ENCODE measurements at regions not wholly inside any gene's neighbourhood (a gene's known extent, or its start where the extent isn't known, plus 50 kb on each side); places are given as distances from the start of the nearest gene placed in this dataset.

- no peak overlapping the region for H3K4me2 ChIP-seq (ENCODE audit: low read length)
- H3K4me1 ChIP-seq = no peaks in the 10 kb centered on the region
- no peaks in the 10 kb centered on the region for H3K79me2 ChIP-seq
- H3K4me3 ChIP-seq (ENCODE audit: low read depth, low read length) = no peak overlapping the region
- H3K27ac ChIP-seq = no peak overlapping the region
- H2AFZ ChIP-seq = no peak overlapping the region
- no peaks in the 10 kb centered on the region for H3K9me3 ChIP-seq (ENCODE audit: control insufficient read depth, low read length)
- H3K36me3 ChIP-seq (ENCODE audit: control insufficient read depth, insufficient read depth, low read length) = no peaks in the 10 kb centered on the region
- peak; percentile 54 for TF ChIP-seq CTCF (IDR thresholded peaks at IDR 0.05)
- no peak overlapping the region for H3K9ac ChIP-seq
- H3K27me3 ChIP-seq (ENCODE audit: control insufficient read depth, insufficient read depth, low read length) = no peaks in the 10 kb centered on the region
Measured at GRCh38 chr2:18178736-18179349, 300.4 kb downstream of the KCNS3 start.

- Histone ChIP-seq H3K4me1 (no peaks in the 10 kb centered on the region), H3K27me3 (ENCODE audit: control insufficient read depth, insufficient read depth, low read length) (no peaks in the 10 kb centered on the region), H3K36me3 (ENCODE audit: control insufficient read depth, insufficient read depth, low read length) (no peaks in the 10 kb centered on the region), H3K27ac (no peak overlapping the region), H3K4me3 (ENCODE audit: low read depth, low read length) (no peak overlapping the region), H3K9ac (no peak overlapping the region), H3K9me3 (ENCODE audit: control insufficient read depth, low read length) (no peaks in the 10 kb centered on the region), H2AFZ (no peak overlapping the region), H3K4me2 (ENCODE audit: low read length) (no peak overlapping the region), H3K79me2 (no peaks in the 10 kb centered on the region)
- TF ChIP-seq CTCF (IDR thresholded peaks at IDR 0.05) = no peak
Measured at GRCh38 chr2:18176679-18177215, 298.3 kb downstream of the KCNS3 start.

GRCh38 chr2:18172607-18173006, 294.1 kb downstream of the KCNS3 start:
- Histone ChIP-seq H3K4me2 (ENCODE audit: low read length) (no peak overlapping the region), H3K4me1 (no peaks in the 10 kb centered on the region), H3K79me2 (no peaks in the 10 kb centered on the region), H3K9ac (no peak overlapping the region), H3K4me3 (ENCODE audit: low read depth, low read length) (no peak overlapping the region), H3K9me3 (ENCODE audit: control insufficient read depth, low read length) (no peaks in the 10 kb centered on the region), H3K27me3 (ENCODE audit: control insufficient read depth, insufficient read depth, low read length) (no peaks in the 10 kb centered on the region), H3K36me3 (ENCODE audit: control insufficient read depth, insufficient read depth, low read length) (no peaks in the 10 kb centered on the region), H2AFZ (no peak overlapping the region), H3K27ac (no peak overlapping the region)
- TF ChIP-seq CTCF (IDR thresholded peaks at IDR 0.05) = no peak

- Histone ChIP-seq H3K9ac (no peak overlapping the region), H3K27ac (no peak overlapping the region), H3K4me3 (ENCODE audit: low read depth, low read length) (no peak overlapping the region)
Measured at GRCh38 chr2:18171191-18172139, 293.0 kb downstream of the KCNS3 start.

More at GRCh38 chr2:18171191-18172139, 293.0 kb downstream of the KCNS3 start:
- no peaks in the 10 kb centered on the region for H3K4me1 ChIP-seq
- no peak overlapping the region for H2AFZ ChIP-seq
- H3K4me2 ChIP-seq (ENCODE audit: low read length) = no peak overlapping the region
- no peaks in the 10 kb centered on the region for H3K9me3 ChIP-seq (ENCODE audit: control insufficient read depth, low read length)
- no peak for TF ChIP-seq CTCF (IDR thresholded peaks at IDR 0.05)
- H3K27me3 ChIP-seq (ENCODE audit: control insufficient read depth, insufficient read depth, low read length) = no peaks in the 10 kb centered on the region
- no peaks in the 10 kb centered on the region for H3K36me3 ChIP-seq (ENCODE audit: control insufficient read depth, insufficient read depth, low read length)
- no peaks in the 10 kb centered on the region for H3K79me2 ChIP-seq

All from parathyroid adenoma (tissue), 2 donors.